Smooth muscle cell (in vitro differentiated cells): ENCODE measurements at regions not wholly inside any gene's neighbourhood (a gene's known extent, or its start where the extent isn't known, plus 50 kb on each side); places are given as distances from the start of the nearest gene placed in this dataset.

Experiments
- DNase-seq: peaks from one replicate; lab custom pipeline; 2025; ENCODE audit not compliant: unreplicated experiment; lab: John Stamatoyannopoulos, UW
- H2AFZ ChIP-seq: fragments of 200-600 bp; sonication (generic); 2 replicates; pipeline ENCODE4 v1.6.0; 2016; ENCODE audit warnings: antibody characterized with exemption, low read depth, mild to moderate bottlenecking
- H3F3A ChIP-seq: fragments of 200-600 bp; sonication (generic); 2 replicates; pipeline ENCODE4 v1.6.0; 2017; ENCODE audit warnings: antibody characterized with exemption, low read depth
- H3K27ac ChIP-seq: fragments of 200-600 bp; sonication (generic); 2 replicates; pipeline ENCODE4 v1.5.1; 2016; ENCODE audit warnings: low read depth, mild to moderate bottlenecking
- H3K27me3 ChIP-seq: fragments of 200-600 bp; sonication (generic); 2 replicates; pipeline ENCODE4 v1.6.1; 2016; ENCODE audit warnings: low read depth, mild to moderate bottlenecking
- H3K36me3 ChIP-seq: fragments of 200-600 bp; sonication (generic); 2 replicates; pipeline ENCODE4 v1.5.1; 2016; ENCODE audit warnings: low read depth
- H3K4me1 ChIP-seq: fragments of 200-600 bp; sonication (generic); 2 replicates; pipeline ENCODE4 v1.5.1; 2016; ENCODE audit warnings: low read depth
- H3K4me2 ChIP-seq: fragments of 200-600 bp; sonication (generic); 2 replicates; pipeline ENCODE4 v1.6.0; 2016; ENCODE audit warnings: mild to moderate bottlenecking
- H3K4me3 ChIP-seq: fragments of 200-600 bp; sonication (generic); 2 replicates; pipeline ENCODE4 v1.5.1; 2016; ENCODE audit warnings: mild to moderate bottlenecking
- H3K79me2 ChIP-seq: fragments of 200-600 bp; sonication (generic); 2 replicates; pipeline ENCODE4 v1.6.0; 2016; ENCODE audit warnings: low read depth, mild to moderate bottlenecking
- H3K9ac ChIP-seq: fragments of 200-600 bp; sonication (generic); 2 replicates; pipeline ENCODE4 v1.6.0; 2016; ENCODE audit warnings: low read depth
- H3K9me3 ChIP-seq: fragments of 200-600 bp; sonication (generic); replicated peaks from 2 replicates; pipeline ENCODE4 v1.5.1; 2016; ENCODE audit warnings: low read depth
- H4K20me1 ChIP-seq: fragments of 200-600 bp; sonication (generic); 2 replicates; pipeline ENCODE4 v1.6.0; 2016; ENCODE audit warnings: low read depth
- CTCF ChIP-seq: fragments of 200-600 bp; sonication (generic); IDR thresholded peaks from 2 replicates; pipeline ENCODE4 v1.5.1; 2017; ENCODE audit warnings: borderline replicate concordance, mild to moderate bottlenecking, antibody characterized with exemption; ENCODE audit not compliant: insufficient read depth, poor library complexity, severe bottlenecking
- WGBS: methylation state at CpG from one replicate; pipeline ENCODE4 v1.1.7; 2016; ENCODE audit warnings: low lambda C conversion rate; 5-methylcytosine and 5-hydroxymethylcytosine counted together

GRCh38 chr1:105017587-105017986, 1267.9 kb downstream of the AMY1C start:
- Histone ChIP-seq H2AFZ (no peak overlapping the region), H3K36me3 (no peaks in the 10 kb centered on the region), H3K4me1 (no peaks in the 10 kb centered on the region), H4K20me1 (no peaks in the 10 kb centered on the region), H3K79me2 (no peaks in the 10 kb centered on the region), H3K4me3 (no peak overlapping the region), H3F3A (no peaks in the 10 kb centered on the region), H3K9ac (no peak overlapping the region), H3K4me2 (no peak overlapping the region), H3K9me3 (no peaks in the 10 kb centered on the region), H3K27ac (no peak overlapping the region), H3K27me3 (no peaks in the 10 kb centered on the region)
- no peak for TF ChIP-seq CTCF
- 87% methylated on average over 7 of the region's 7 CpGs for WGBS
- DNase-seq: no peak

DNA sequence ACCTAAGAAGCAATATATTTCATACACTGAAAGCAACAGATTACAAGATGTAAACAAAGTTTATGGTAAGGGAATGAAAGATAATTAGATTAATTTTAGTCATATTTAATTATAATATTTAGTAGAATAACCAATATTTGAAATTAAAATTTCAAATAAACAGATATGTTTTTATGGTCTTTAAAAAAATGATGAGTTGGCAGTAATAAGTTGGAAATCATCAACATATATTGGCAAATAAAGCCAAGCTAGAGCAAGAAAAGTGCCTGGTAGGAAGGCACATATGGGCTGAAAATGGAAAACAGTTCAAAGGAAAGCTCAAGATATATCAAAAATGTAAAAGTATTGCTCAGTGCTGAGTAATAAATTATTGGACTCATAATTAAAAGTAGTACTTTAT, 1274.0 kb downstream of the AMY1C start:
- TF ChIP-seq CTCF: no peak

GRCh38 chr1:105027838-105028471, 1278.3 kb downstream of the AMY1C start:
- WGBS: 95% methylated on average over 3 of the region's 3 CpGs
- no peak for TF ChIP-seq CTCF
- Histone ChIP-seq H2AFZ (no peak overlapping the region), H3K27me3 (no peaks in the 10 kb centered on the region), H4K20me1 (no peaks in the 10 kb centered on the region), H3K4me2 (no peak overlapping the region), H3K4me3 (no peak overlapping the region), H3K9ac (no peak overlapping the region), H3K27ac (no peak overlapping the region), H3K4me1 (no peaks in the 10 kb centered on the region), H3K9me3 (no peaks in the 10 kb centered on the region), H3F3A (no peaks in the 10 kb centered on the region), H3K36me3 (no peaks in the 10 kb centered on the region), H3K79me2 (no peaks in the 10 kb centered on the region)
- no peak for DNase-seq

More for the DNA sequence above, 1274.0 kb downstream of the AMY1C start:
- Histone ChIP-seq H4K20me1 (no peaks in the 10 kb centered on the region), H3K9me3 (no peaks in the 10 kb centered on the region), H3K4me1 (no peaks in the 10 kb centered on the region), H3K27ac (no peak overlapping the region), H3K4me2 (no peak overlapping the region), H2AFZ (no peak overlapping the region), H3K9ac (no peak overlapping the region), H3K4me3 (no peak overlapping the region), H3K79me2 (no peaks in the 10 kb centered on the region), H3F3A (no peaks in the 10 kb centered on the region), H3K36me3 (no peaks in the 10 kb centered on the region), H3K27me3 (no peaks in the 10 kb centered on the region)
- DNase-seq: no peak

GRCh38 chr1:105072446-105072845, 1322.7 kb downstream of the AMY1C start:
- Histone ChIP-seq H3K36me3 (no peaks in the 10 kb centered on the region), H3K4me1 (no peaks in the 10 kb centered on the region), H3K27ac (no peak overlapping the region), H3K27me3 (no peaks in the 10 kb centered on the region), H4K20me1 (no peaks in the 10 kb centered on the region), H3F3A (no peaks in the 10 kb centered on the region), H3K79me2 (no peaks in the 10 kb centered on the region), H3K9me3 (no peaks in the 10 kb centered on the region), H3K9ac (no peak overlapping the region), H3K4me3 (no peak overlapping the region), H3K4me2 (no peak overlapping the region), H2AFZ (no peak overlapping the region)
- TF ChIP-seq CTCF: no peak
- DNase-seq: no peak
- 94% methylated on average over 3 of the region's 3 CpGs for WGBS
